ENCODE measurements at regions not wholly inside any gene's neighbourhood (a gene's known extent, or its start where the extent isn't known, plus 50 kb on each side); places are given as distances from the start of the nearest gene placed in this dataset.
"Not testable (repeated sequence)": the region's sequence is repeated elsewhere in the genome, so short reads cannot be mapped to it uniquely, and the experiment has no call there.

GRCh38 chr21:10334391-10334790, 187.0 kb upstream of the TPTE start:
- TF ChIP-seq CTCF (IDR thresholded peaks at IDR 0.05; ENCODE audit: borderline replicate concordance, extremely low read depth, low read length, poor library complexity, severe bottlenecking); EZH2 (IDR thresholded peaks at IDR 0.05; ENCODE audit: borderline replicate concordance, low read depth, low read length, severe bottlenecking): not testable (repeated sequence)
